ENCODE measurements at regions not wholly inside any gene's neighbourhood (a gene's known extent, or its start where the extent isn't known, plus 50 kb on each side); places are given as distances from the start of the nearest gene placed in this dataset.

GRCh38 chr4:155521382-155521781, 144.6 kb upstream of the MAP9 start:
- Histone ChIP-seq H3K4me1 (ENCODE audit: control insufficient read depth, insufficient read depth, low read length) (no peaks in the 10 kb centered on the region), H3K4me3 (ENCODE audit: low read depth, low read length) (no peak overlapping the region), H3K36me3 (ENCODE audit: control insufficient read depth in 2 of 2, insufficient read depth in 1 of 2, low read length in 2 of 2) (no peaks in the 10 kb centered on the region), H3K27ac (ENCODE audit: extremely low read depth, low read depth, low read length) (no peak overlapping the region), H3K9me3 (ENCODE audit: control insufficient read depth, insufficient read depth, low read depth, low read length) (no peaks in the 10 kb centered on the region)
- no peak for TF ChIP-seq GLIS2 (tag by site-specific recombination; IDR thresholded peaks at IDR 0.05)
- TF ChIP-seq ZFP37 (tag by site-specific recombination; IDR thresholded peaks at IDR 0.05), result no peak
- no peak for TF ChIP-seq AEBP2 (tag by site-specific recombination; IDR thresholded peaks at IDR 0.05; ENCODE audit: borderline replicate concordance)
- no peak for TF ChIP-seq ZNF654 (tag by site-specific recombination; IDR thresholded peaks at IDR 0.05; ENCODE audit: low read depth)
- TF ChIP-seq TRIM28 (IDR thresholded peaks at IDR 0.05; ENCODE audit: borderline replicate concordance, low read length), result peak; percentile 72; the same call in 1 of the 2 replicates
- no peak for TF ChIP-seq ZNF776 (tag by site-specific recombination; IDR thresholded peaks at IDR 0.05; ENCODE audit: borderline replicate concordance)
- no peak for TF ChIP-seq ZNF354C (tag by site-specific recombination; IDR thresholded peaks at IDR 0.05; ENCODE audit: borderline replicate concordance, low read depth)
- no peak for TF ChIP-seq ZNF311 (tag by site-specific recombination; IDR thresholded peaks at IDR 0.05; ENCODE audit: borderline replicate concordance)
- TF ChIP-seq, protein P1, sequence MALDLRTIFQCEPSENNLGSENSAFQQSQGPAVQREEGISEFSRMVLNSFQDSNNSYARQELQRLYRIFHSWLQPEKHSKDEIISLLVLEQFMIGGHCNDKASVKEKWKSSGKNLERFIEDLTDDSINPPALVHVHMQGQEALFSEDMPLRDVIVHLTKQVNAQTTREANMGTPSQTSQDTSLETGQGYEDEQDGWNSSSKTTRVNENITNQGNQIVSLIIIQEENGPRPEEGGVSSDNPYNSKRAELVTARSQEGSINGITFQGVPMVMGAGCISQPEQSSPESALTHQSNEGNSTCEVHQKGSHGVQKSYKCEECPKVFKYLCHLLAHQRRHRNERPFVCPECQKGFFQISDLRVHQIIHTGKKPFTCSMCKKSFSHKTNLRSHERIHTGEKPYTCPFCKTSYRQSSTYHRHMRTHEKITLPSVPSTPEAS (tag by site-specific recombination; IDR thresholded peaks at IDR 0.05), result no peak
- TF ChIP-seq ZNF157 (tag by site-specific recombination; IDR thresholded peaks at IDR 0.05), result no peak
- TF ChIP-seq ZNF658 (tag by site-specific recombination; IDR thresholded peaks at IDR 0.05), result no peak
- no peak for TF ChIP-seq ZBTB6 (tag by site-specific recombination; IDR thresholded peaks at IDR 0.05)
- TF ChIP-seq HOXD13 (CRISPR knock-in tag; IDR thresholded peaks at IDR 0.05; ENCODE audit: borderline replicate concordance), result no peak
- TF ChIP-seq ZNF302 (tag by site-specific recombination; IDR thresholded peaks at IDR 0.05; ENCODE audit: low read depth), result no peak
- TF ChIP-seq ZNF426 (tag by site-specific recombination; IDR thresholded peaks at IDR 0.05), result no peak
- no peak for TF ChIP-seq KLF10 (tag by site-specific recombination; IDR thresholded peaks at IDR 0.05)
- TF ChIP-seq SETDB1 (IDR thresholded peaks at IDR 0.05; ENCODE audit: insufficient read length, low read length), result peak; percentile 65
- POLR2A ChIA-PET, result no interaction called here
- CTCF ChIA-PET, result no interaction called here

- Histone ChIP-seq H3K4me3 (ENCODE audit: low read depth, low read length) (no peak overlapping the region), H3K4me1 (ENCODE audit: control insufficient read depth, insufficient read depth, low read length) (no peaks in the 10 kb centered on the region), H3K9me3 (ENCODE audit: control insufficient read depth, insufficient read depth, low read depth, low read length) (no peaks in the 10 kb centered on the region), H3K27ac (ENCODE audit: extremely low read depth, low read depth, low read length) (no peak overlapping the region), H3K36me3 (ENCODE audit: control insufficient read depth in 2 of 2, insufficient read depth in 1 of 2, low read length in 2 of 2) (no peaks in the 10 kb centered on the region)
- POLR2A ChIA-PET, result no interaction called here
- CTCF ChIA-PET, result no interaction called here
- no peak for TF ChIP-seq MYNN (tag by site-specific recombination; IDR thresholded peaks at IDR 0.05; ENCODE audit: borderline replicate concordance)
- no peak for TF ChIP-seq ZNF221 (tag by site-specific recombination; IDR thresholded peaks at IDR 0.05; ENCODE audit: borderline replicate concordance)
- no peak for TF ChIP-seq KLF16 (tag by site-specific recombination; IDR thresholded peaks at IDR 0.05)
- no peak for TF ChIP-seq ZNF19 (tag by site-specific recombination; IDR thresholded peaks at IDR 0.05; ENCODE audit: low read depth)
- TF ChIP-seq KLF17 (tag by site-specific recombination; IDR thresholded peaks at IDR 0.05), result no peak
- no peak for TF ChIP-seq ZNF514 (tag by site-specific recombination; IDR thresholded peaks at IDR 0.05)
- no peak for TF ChIP-seq ZFHX2 (tag by site-specific recombination; conservative IDR thresholded peaks at IDR 0.05)
- TF ChIP-seq ZNF10 (tag by site-specific recombination; IDR thresholded peaks at IDR 0.05), result no peak
- no peak for TF ChIP-seq ZBTB17 (tag by site-specific recombination; IDR thresholded peaks at IDR 0.05)
- no peak for TF ChIP-seq ZNF660 (tag by site-specific recombination; IDR thresholded peaks at IDR 0.05)
- TF ChIP-seq ZBTB21 (tag by site-specific recombination; IDR thresholded peaks at IDR 0.05), result no peak
- no peak for TF ChIP-seq KLF1 (tag by site-specific recombination; IDR thresholded peaks at IDR 0.05)
- TF ChIP-seq ZNF354C (tag by site-specific recombination; IDR thresholded peaks at IDR 0.05; ENCODE audit: borderline replicate concordance, low read depth), result no peak
- no peak for TF ChIP-seq MZF1 (tag by site-specific recombination; IDR thresholded peaks at IDR 0.05; ENCODE audit: borderline replicate concordance)
- no peak for TF ChIP-seq ZNF157 (tag by site-specific recombination; IDR thresholded peaks at IDR 0.05)
- no peak for TF ChIP-seq ZNF580 (tag by site-specific recombination; IDR thresholded peaks at IDR 0.05)
Observed at GRCh38 chr4:155515444-155516075, 138.8 kb upstream of the MAP9 start.

Measured in HEK293 (cell line).